Kidney (tissue), 13 donors: ENCODE measurements at regions not wholly inside any gene's neighbourhood (a gene's known extent, or its start where the extent isn't known, plus 50 kb on each side); places are given as distances from the start of the nearest gene placed in this dataset.
"Not testable (repeated sequence)": the region's sequence is repeated elsewhere in the genome, so short reads cannot be mapped to it uniquely, and the experiment has no call there.

Source experiments
- DNase-seq, 5 donors: peaks; one replicate each; pipeline ENCODE4 v3.0.0-alpha.2; 2013 to 2020
- FAIRE-seq: peaks from 2 replicates; lab custom pipeline; 2012; peaks lifted over from hg19 to GRCh38; lab: Jason Lieb, UNC
- H3K27ac ChIP-seq, 2 donors: one replicate each; pipeline ENCODE4 v1.7.0; 2013; ENCODE audit warnings: low read depth in 2 of 2, low read length in 2 of 2, inconsistent platforms in 1 of 2
- H3K27me3 ChIP-seq: one replicate; pipeline ENCODE4 v1.7.1; 2013; ENCODE audit warnings: low read length, inconsistent platforms; ENCODE audit not compliant: control insufficient read depth, insufficient read depth
- H3K36me3 ChIP-seq, 3 donors: one replicate each; pipeline versions ENCODE4 v1.7.0 to v1.7.1; 2013; ENCODE audit warnings: low read length in 3 of 3, control low read depth in 1 of 3, inconsistent platforms in 1 of 3; ENCODE audit not compliant: insufficient read depth in 3 of 3, control insufficient read depth in 2 of 3
- H3K4me1 ChIP-seq, 3 donors: one replicate each; pipeline versions ENCODE4 v1.7.0 to v1.7.1; 2013; ENCODE audit warnings: low read length in 3 of 3, inconsistent platforms in 1 of 3, low read depth in 1 of 3; ENCODE audit not compliant: control insufficient read depth in 2 of 3, insufficient read depth in 2 of 3
- H3K4me3 ChIP-seq, 3 donors: one replicate each; pipeline versions ENCODE4 v1.7.0 to v1.8.1; 2013; ENCODE audit warnings: low read length in 3 of 3, control low read depth in 1 of 3, inconsistent platforms in 1 of 3
- H3K9ac ChIP-seq, 3 donors: one replicate each; pipeline versions ENCODE4 v1.7.0 to v1.7.1; 2013; ENCODE audit warnings: low read length in 3 of 3, control low read depth in 1 of 3, inconsistent platforms in 1 of 3
- H3K9me3 ChIP-seq, 3 donors: one replicate each; pipeline versions ENCODE4 v1.7.0 to v1.7.1; 2013; ENCODE audit warnings: low read length in 3 of 3, control low read depth in 1 of 3, inconsistent platforms in 1 of 3; ENCODE audit not compliant: control insufficient read depth in 2 of 3, insufficient read depth in 1 of 3
- intact Hi-C: fragments of 100-400 bp; cut with DNase I; formaldehyde crosslinking; loops from one replicate; pipeline ENCODE4 v1.11.1; 2022
- TF ChIP-seq, protein P1 (sequence below): IDR thresholded peaks from 3 replicates; pipeline ENCODE4 v1.5.1; 2012; ENCODE audit warnings: mild to moderate bottlenecking, moderate library complexity, borderline replicate concordance; ENCODE audit not compliant: insufficient read depth; ENCODE audit errors: extremely low read depth
- donor health status: control.
- donor health status: control.
- donor health status: control.
- donor health status: control.
- donor health status: control.
- donor health status: DM: yes; HTN: yes; CAD: no.
- donor health status: Normal renal cell carcinoma (clear cell type).

DNA sequence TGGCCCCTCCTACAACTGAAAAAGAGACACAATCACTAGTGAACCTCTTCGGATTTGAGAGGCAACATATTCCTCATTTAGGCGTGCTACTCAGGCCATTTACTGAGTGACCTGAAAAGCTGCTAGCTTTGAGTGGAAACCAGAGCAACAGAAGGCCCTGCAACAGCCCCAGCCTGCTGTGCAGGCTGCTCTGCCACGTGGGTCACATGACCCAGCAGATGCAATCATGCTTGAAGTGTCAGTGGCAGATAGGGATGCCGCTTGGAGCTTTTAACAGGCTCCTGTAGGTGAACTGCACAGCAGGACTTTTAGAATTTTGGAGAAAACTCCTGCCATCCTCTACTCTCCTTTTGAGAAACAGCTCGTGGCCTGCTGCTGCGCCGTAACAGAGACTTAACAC is 578.6 kb upstream of the RAB6C start:
- Histone ChIP-seq H3K9ac (no peak overlapping the region), H3K27ac (no peak overlapping the region), H3K27me3 (no peaks in the 10 kb centered on the region), H3K9me3 (no peaks in the 10 kb centered on the region), H3K4me1 (no peaks in the 10 kb centered on the region), H3K36me3 (no peaks in the 10 kb centered on the region), H3K4me3 (no peak overlapping the region)
- TF ChIP-seq, protein P1, sequence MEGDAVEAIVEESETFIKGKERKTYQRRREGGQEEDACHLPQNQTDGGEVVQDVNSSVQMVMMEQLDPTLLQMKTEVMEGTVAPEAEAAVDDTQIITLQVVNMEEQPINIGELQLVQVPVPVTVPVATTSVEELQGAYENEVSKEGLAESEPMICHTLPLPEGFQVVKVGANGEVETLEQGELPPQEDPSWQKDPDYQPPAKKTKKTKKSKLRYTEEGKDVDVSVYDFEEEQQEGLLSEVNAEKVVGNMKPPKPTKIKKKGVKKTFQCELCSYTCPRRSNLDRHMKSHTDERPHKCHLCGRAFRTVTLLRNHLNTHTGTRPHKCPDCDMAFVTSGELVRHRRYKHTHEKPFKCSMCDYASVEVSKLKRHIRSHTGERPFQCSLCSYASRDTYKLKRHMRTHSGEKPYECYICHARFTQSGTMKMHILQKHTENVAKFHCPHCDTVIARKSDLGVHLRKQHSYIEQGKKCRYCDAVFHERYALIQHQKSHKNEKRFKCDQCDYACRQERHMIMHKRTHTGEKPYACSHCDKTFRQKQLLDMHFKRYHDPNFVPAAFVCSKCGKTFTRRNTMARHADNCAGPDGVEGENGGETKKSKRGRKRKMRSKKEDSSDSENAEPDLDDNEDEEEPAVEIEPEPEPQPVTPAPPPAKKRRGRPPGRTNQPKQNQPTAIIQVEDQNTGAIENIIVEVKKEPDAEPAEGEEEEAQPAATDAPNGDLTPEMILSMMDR = no peak
- FAIRE-seq = no peak
- peak in 4 of 5 donors; percentile 50 to 56 (median 54) for DNase-seq
- intact Hi-C loops = no loop called here

DNA sequence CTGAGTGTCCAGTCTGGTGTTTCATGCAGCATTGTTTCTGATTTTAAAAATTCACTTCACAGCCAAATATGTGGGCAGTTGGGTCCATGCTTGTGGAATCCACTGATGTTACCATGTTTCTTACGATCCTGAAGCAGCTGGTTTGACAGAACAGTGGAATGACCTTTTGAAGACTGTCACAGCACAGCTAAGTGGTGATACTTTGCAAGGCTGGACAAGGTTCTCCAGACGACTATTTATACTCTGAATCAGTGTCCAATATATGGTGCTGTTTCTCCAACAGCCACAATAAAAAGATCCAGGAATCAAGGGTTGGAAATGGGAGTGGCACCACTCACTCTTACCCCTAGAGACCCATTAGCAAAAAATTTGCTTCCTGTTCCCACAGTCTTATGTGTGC is 577.4 kb upstream of the RAB6C start:
- no peak overlapping the region for H3K4me3 ChIP-seq
- FAIRE-seq (no peak), DNase-seq (no peak)
- H3K9ac ChIP-seq = no peak overlapping the region
- H3K4me1 ChIP-seq = no peaks in the 10 kb centered on the region
- intact Hi-C loops = no loop called here
- no peaks in the 10 kb centered on the region for H3K36me3 ChIP-seq
- H3K27me3 ChIP-seq = no peaks in the 10 kb centered on the region
- no peaks in the 10 kb centered on the region for H3K9me3 ChIP-seq
- TF ChIP-seq, protein P1 = no peak
- no peak overlapping the region for H3K27ac ChIP-seq

DNA sequence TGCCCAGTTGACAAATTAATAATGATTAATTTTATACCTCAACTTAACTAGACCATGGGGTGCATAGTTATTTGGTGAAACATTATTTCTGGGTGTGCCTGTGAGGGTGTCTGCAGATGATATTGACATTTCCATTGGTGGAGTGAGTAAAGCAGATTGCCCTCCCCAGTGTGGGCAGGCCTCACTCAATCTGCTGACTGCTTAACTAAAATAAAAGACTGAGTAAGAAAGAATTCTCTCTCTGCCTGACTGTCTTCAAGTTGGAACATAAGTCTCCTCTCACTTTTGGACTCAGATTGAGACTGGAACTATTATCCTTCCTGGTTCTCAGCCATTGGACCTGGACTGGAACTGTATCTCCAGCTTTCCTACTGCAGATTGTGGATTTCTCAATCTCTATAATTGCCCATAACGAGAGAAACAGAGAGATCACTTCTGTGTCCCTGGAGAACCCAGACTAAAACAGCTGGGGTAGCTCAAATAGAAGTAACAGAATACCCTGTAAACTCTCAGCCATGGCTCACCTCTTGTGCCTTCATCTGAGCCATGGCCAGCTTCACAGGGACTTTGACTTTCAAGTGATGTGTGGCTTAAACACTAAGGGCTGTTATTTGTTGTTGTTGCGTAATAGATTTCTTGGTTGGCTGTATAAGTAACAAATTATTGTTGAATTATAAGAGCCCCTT is 575.3 kb upstream of the RAB6C start:
- no peak for FAIRE-seq
- H3K9ac ChIP-seq = no peak overlapping the region
- intact Hi-C loops = no loop called here
- no peaks in the 10 kb centered on the region for H3K27me3 ChIP-seq
- H3K4me1 ChIP-seq = no peaks in the 10 kb centered on the region
- H3K9me3 ChIP-seq = no peaks in the 10 kb centered on the region
- DNase-seq = peak in 2 of 5 donors; percentile 9 to 10
- no peak overlapping the region for H3K27ac ChIP-seq
- H3K4me3 ChIP-seq = no peak overlapping the region
- no peaks in the 10 kb centered on the region for H3K36me3 ChIP-seq
- TF ChIP-seq, protein P1 = no peak

DNA sequence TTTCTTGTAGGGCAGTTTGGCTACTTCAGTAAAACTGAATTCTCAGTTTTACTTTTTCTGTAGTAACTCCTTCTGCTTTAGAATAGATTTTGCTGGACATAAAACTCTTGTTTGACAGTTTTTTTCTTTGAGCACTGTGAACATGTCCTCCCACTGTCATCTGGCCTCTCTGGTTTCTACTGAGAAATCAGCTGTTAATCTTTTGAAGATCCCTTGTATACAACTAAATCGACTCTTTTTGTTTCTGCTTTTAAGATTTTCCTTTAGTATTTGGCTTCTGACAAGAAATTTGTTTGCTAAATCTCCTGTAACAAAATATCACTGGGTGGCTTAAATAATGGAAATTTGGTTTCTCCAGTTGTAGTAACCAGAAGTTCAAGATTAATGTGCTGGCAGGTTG is 570.9 kb upstream of the RAB6C start:
- no peak overlapping the region for H3K4me3 ChIP-seq
- no peaks in the 10 kb centered on the region for H3K4me1 ChIP-seq
- H3K27me3 ChIP-seq = no peaks in the 10 kb centered on the region
- no peak for DNase-seq
- no peak for FAIRE-seq
- H3K36me3 ChIP-seq = no peaks in the 10 kb centered on the region
- H3K27ac ChIP-seq = no peak overlapping the region
- intact Hi-C loops = no loop called here
- TF ChIP-seq, protein P1 = no peak
- H3K9ac ChIP-seq = no peak overlapping the region
- no peaks in the 10 kb centered on the region for H3K9me3 ChIP-seq

DNA sequence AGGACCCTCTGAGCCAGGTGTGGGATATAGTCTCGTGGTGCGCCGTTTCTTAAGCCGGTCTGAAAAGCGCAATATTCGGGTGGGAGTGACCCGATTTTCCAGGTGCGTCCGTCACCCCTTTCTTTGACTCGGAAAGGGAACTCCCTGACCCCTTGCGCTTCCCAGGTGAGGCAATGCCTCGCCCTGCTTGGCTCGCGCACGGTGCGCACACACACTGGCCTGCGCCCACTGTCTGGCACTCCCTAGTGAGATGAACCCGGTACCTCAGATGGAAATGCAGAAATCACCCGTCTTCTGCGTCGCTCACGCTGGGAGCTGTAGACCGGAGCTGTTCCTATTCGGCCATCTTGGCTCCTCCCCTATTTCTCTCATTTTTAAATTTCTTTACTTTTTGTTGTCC is 562.4 kb upstream of the RAB6C start:
- H3K4me1 ChIP-seq, intact Hi-C loops, DNase-seq, H3K4me3 ChIP-seq, FAIRE-seq, H3K9ac ChIP-seq, H3K27ac ChIP-seq, H3K9me3 ChIP-seq, H3K36me3 ChIP-seq, H3K27me3 ChIP-seq: not testable (repeated sequence)
